ENCODE measurements at regions not wholly inside any gene's neighbourhood (a gene's known extent, or its start where the extent isn't known, plus 50 kb on each side); places are given as distances from the start of the nearest gene placed in this dataset.

GRCh38 chr10:31081937-31082840 lies 50.5 kb upstream of the ZNF438 start:
- DNase-seq (ENCODE audit: low read depth), result no peak

- DNase-seq (ENCODE audit: low read depth), result peak; percentile 70
Observed at GRCh38 chr10:31083765-31084184, 52.1 kb upstream of the ZNF438 start.

- DNase-seq (ENCODE audit: low read depth), result no peak
Observed at GRCh38 chr10:31087011-31087410, 55.3 kb upstream of the ZNF438 start.

- no peak for DNase-seq (ENCODE audit: low read depth)
Observed at GRCh38 chr10:31087851-31088250, 56.2 kb upstream of the ZNF438 start.

DNA sequence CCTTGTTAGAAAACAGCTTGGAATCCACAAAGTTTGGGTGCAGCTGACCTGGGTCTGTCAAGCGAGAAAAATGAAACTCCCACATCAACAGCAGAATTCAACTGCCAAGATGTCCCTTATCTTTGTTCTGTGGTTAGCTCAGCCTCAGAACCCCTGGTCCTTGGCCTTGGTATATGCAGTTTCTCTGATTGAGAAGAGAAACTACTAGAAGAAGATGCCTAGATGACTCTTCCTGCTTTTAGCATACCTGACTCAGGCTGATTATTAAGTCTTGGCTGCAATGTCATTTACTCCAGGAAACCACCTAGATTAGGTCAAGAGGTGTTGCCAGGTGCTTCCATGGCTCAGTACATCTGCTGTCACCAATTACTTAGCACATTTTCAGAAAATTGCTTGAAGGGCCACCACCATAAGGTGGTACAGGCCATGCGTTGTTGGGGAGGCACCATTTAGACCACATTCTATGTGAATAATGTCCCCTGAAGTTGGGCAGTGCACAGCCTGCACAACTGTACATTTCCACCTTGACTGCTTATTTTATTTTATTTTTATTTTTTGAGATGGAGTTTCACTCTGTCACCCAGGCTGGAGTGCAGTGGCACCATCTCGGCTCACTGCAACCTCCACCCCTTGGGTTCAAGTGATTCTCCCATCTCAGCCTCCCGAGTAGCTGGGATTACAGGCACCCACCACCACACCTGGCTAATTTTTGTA lies 59.4 kb upstream of the ZNF438 start:
- DNase-seq (ENCODE audit: low read depth), result no peak

- DNase-seq (ENCODE audit: low read depth), result no peak
Observed at GRCh38 chr10:31095677-31096560, 64.3 kb upstream of the ZNF438 start.

- no peak for DNase-seq (ENCODE audit: low read depth)
Observed at GRCh38 chr10:31098046-31098445, 66.4 kb upstream of the ZNF438 start.

GRCh38 chr10:31099094-31099493 lies 67.4 kb upstream of the ZNF438 start:
- DNase-seq (ENCODE audit: low read depth), result no peak

- DNase-seq (ENCODE audit: low read depth), result no peak
Observed at GRCh38 chr10:31099664-31100063, 68.0 kb upstream of the ZNF438 start.

DNA sequence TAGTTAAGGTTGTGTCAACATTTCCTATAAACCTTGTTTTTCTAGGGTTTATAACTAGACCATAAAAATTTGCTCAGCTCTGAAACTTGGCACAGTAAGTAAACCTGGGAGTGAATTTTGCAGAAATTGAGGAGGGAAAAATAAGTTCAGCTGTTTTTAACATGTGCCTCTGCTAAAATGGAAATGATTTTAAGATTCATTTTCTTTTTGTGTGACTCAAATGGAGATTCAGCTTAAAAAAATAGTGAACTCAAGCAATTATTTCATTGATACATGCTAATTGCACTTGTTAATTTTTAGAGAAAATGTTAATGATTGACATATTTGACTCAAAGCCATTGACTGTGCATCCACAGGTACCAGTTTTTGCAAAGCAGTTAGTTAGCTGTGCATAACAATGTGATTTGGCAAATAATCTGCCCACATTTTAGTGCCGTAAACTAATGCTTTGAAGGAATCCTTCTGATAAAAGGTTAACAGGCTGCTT lies 68.5 kb upstream of the ZNF438 start:
- no peak for DNase-seq (ENCODE audit: low read depth)

- no peak for DNase-seq (ENCODE audit: low read depth)
Observed at GRCh38 chr10:31100662-31101061, 69.0 kb upstream of the ZNF438 start.

DNA sequence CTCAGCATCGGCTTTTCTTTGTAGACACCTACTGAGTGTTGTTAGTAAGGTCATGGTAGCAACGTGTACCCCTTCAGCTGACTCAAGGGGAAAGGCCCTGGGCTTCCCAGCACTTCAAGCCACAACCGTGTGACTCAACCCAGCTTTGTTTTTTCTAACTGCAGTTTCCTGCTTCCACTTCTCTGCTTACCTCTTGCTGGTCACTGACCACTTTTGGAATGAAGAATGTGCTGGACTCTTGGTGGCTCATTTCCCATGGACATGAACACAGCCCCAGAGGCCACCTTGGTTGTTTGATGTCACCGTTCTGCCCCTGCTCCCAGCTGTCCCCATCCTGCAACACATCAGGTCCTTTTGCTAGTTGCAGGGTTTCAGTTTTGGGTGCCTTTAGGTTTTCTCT lies 69.5 kb upstream of the ZNF438 start:
- DNase-seq (ENCODE audit: low read depth), result peak; percentile 93

GRCh38 chr10:31102421-31102820 lies 70.8 kb upstream of the ZNF438 start:
- DNase-seq (ENCODE audit: low read depth), result no peak

DNA sequence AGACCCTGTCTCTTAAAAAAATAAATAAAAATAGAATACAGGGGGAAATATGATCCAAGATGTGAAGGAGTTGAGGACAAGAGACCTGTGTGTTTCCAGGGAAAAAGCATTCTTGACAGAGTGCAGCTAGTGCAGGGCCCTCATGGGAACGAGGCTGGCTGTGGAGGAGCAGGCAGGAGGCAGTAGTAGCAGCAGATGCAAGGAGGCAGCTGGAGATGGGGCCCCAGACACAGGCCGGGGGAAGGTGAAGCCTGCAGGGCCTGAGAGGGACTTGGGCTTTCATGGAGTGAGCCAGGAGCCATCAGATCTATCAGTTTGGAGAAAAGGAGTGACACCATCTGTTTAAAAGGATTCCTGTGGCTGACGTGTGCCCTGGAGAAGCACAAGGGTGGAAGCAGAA lies 71.4 kb upstream of the ZNF438 start:
- peak; percentile 27 for DNase-seq (ENCODE audit: low read depth)

- DNase-seq (ENCODE audit: low read depth), result no peak
Observed at GRCh38 chr10:31112961-31113360, 81.3 kb upstream of the ZNF438 start.

DNA sequence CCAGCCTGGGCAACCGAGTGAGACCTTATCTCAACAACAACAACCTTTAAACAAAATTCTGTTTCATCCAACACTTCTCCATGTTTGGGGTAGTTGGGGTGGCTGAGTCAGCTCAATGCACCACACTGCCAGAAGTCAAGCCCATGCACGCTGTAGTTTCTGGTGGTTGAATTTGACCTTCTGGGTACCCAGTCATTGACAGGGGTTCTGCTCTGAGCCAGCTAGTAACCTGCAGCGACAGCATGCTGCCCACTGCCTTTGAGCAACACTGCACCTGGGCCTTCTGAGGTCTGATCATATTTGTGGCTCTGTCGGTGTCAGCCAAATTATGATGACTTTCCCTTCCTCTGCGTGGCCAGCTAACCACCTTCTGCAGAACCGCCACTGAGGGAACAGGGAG lies 84.6 kb upstream of the ZNF438 start:
- DNase-seq (ENCODE audit: low read depth), result no peak

GRCh38 chr10:31118556-31118955 lies 86.9 kb upstream of the ZNF438 start:
- DNase-seq (ENCODE audit: low read depth), result peak; percentile 48

DNA sequence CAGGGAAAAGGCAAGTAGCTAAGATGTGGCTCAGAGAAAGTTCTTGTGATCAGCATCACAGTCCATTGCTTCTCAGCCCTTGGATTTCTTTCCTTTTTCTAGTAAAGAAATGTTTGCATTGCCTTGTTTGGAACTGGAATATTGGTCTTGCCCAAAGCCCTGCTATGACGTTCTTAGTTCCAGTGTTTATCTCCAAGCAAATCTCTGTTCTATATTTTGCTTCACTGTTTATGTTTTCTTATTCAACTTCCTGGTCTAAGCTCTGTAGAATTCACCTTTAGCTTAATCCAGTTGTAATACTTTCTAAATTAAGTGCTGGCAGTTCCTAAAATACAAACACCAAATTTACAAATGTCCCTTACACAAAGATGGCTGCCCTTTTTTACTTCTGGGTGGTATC lies 88.7 kb upstream of the ZNF438 start:
- no peak for DNase-seq (ENCODE audit: low read depth)

DNA sequence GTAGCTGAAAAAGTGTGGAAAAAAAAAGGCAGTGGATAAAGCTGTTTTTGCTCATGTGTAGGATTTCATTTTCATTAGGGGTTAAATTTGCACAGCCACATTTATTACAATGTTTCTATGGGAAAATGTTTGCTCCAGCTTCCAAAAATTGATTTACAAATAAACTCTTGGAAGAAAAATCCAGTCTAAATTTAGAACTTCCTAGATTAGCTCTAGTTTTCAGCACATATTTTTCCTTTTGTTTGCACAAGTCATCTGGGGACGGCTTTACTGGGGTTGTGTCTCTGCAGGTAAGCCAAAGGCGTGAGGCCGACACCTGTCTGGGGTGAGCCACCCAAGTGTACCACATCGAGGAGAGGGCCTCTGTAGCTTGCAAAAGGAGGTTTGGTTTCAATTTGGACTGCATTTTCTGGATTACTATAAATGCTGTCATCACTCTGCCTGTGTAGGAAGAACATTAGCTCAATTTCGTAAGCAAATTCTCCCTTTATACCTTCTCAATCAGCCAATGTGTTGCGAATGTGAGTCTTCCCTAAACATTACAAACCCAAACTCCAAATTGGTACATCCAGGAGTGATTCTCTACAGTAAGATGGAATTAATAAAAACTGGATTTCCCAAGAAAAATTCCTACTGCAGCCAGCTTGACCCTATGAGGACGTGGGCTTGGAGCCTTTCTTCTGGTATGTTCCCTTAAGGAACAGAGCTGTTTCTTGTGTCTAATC lies 89.5 kb upstream of the ZNF438 start:
- no peak for DNase-seq (ENCODE audit: low read depth)

DNA sequence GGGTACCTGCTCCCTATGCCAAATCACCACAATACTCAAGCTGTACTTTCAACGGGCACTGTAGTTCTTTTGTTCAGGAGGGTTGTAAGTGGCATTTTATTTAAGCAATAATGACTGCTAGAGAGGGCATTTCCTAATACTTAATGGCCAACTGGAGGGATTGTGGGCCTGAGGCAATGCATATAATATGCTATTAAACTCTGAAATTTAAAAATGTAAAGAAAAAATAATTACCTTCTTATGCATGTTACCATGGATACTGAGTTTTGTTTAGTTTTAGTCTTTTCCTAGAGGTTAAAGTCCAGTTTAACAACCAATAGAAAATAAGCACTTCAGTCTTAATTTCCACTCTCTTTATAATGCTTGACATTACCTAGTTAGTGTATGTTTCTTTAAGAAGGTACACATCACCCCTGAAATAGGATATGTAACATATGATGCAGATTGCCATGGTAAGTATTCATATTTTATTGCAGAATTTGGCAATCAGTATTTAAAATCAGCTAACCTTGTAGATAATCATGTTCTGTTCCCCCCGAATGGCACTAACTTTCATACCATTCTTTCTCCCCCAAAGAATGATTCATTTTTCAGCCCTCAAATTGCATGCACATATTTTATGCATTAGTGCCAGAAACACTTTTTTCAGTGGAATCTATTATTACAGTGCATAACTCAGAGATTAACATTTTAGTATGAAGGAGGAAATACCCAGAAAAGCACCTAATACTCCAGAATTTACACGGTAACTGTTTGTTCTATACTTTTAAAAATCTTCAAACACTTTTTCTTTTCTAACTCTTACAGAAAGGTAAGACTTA lies 90.3 kb upstream of the ZNF438 start:
- DNase-seq (ENCODE audit: low read depth), result no peak
